ENCODE measurements at regions not wholly inside any gene's neighbourhood (a gene's known extent, or its start where the extent isn't known, plus 50 kb on each side); places are given as distances from the start of the nearest gene placed in this dataset.
A peak's percentile ranks its signal among the peaks of the same experiment; 100 is the strongest.

DNA sequence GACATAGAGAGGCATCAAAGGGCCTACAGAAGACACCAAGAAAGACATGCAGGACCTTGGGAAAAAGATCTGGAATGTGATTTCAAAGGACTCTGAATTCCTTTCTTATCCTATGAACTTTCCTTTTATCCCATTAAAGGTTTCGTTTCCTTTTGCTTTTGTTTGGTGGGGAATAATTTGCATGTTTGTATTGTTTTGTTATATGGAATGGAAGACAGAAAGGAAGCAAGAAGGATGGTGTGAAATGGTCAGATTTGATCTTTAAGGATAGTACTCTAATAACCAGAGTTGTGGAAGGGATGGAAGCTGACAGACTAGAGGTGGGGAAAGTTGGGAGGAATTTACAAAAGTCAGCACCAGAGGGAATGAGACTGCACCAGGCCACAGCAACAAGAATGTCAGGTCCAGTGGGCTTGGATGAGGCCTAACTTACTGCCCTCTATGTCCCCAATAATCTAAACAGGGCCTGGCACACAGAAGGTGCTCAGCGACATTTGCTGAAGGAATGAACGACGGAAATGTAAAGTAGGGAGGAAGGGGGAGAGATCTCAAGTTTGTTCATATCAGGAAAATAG, 173.7 kb downstream of the FOXA2 start:
- Histone ChIP-seq H2AFZ (ENCODE audit: control insufficient read depth, low read length) (no peak overlapping the region), H3K79me2 (ENCODE audit: control insufficient read depth, insufficient read depth, low read length) (no peaks in the 10 kb centered on the region), H3K4me3 (ENCODE audit: control insufficient read depth in 2 of 3, extremely low read depth in 1 of 3, insufficient read depth in 2 of 3, low read depth in 1 of 3, low read length in 3 of 3) (no peak overlapping the region), H3K9me1 (ENCODE audit: control insufficient read depth, extremely low read depth, insufficient read depth, low read length) (no peaks in the 10 kb centered on the region), H3K27me3 (ENCODE audit: control insufficient read depth, extremely low read depth, insufficient read depth, low read length) (no peaks in the 10 kb centered on the region), H3K27ac (ENCODE audit: control insufficient read depth, insufficient read depth, low read length) (no peak overlapping the region), H3K4me1 (ENCODE audit: control insufficient read depth, extremely low read depth, insufficient read depth, low read length) (peaks cover 6% of the 10 kb centered on the region), H4K20me1 (ENCODE audit: control insufficient read depth, extremely low read depth, insufficient read depth, low read length) (no peaks in the 10 kb centered on the region), H3K9me3 (ENCODE audit: control insufficient read depth, low read depth, low read length) (no peaks in the 10 kb centered on the region), H3K4me2 (ENCODE audit: control insufficient read depth, extremely low read depth, insufficient read depth, low read depth, low read length) (no peak overlapping the region), H3K36me3 (ENCODE audit: control insufficient read depth in 2 of 2, extremely low read depth in 1 of 2, insufficient read depth in 2 of 2, low read length in 2 of 2) (no peaks in the 10 kb centered on the region), H3K9ac (ENCODE audit: control insufficient read depth, extremely low read depth, insufficient read depth, low read length) (no peak overlapping the region)
- FAIRE-seq (no peak), DNase-seq (ENCODE audit: low read depth, low spot score) (no peak)
- TF ChIP-seq EZH2 (IDR thresholded peaks at IDR 0.05; ENCODE audit: low read length) = no peak
- dilution Hi-C loops (cut with MboI; ENCODE audit: extremely low pct_ligation_motif_present, low sequenced_read_pairs) = no loop called here

DNA sequence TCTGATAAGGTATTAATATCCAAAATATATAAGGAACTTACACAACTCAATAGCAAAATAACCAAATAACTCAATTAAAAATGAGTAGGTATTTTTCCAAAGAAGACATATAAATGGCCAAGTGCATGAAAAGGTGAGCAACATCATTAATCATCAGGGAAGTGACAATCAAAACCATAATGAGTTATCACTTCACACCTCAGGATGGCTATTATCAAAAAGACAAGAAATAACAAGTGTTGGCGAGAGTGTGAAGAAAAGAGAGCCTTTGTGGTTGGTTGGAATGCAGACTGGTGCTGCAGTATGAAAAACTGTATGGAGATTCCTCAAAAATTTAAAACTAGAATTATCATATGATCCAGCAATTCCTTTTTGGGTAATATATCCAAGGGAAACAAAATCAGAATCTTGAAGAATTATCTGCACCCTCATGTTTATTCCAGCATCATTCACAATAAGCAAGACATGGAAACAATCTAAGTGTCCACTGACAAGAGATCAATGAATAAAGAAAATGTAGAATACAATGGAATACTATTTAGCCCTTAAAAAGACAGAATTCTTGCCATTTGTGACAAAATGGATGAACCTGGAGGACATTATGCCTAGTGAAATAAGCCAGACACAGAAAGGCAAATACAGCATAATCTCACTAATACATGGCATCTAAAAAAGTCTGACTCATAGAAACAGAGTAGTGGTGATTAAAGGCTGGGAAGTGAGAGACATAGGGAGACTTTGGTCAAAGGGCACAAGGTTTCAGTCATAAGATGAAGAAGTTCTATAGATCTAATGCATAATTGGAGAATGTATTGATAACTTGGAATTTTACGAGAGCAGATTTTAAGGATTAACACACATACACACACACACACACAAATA, 175.6 kb downstream of the FOXA2 start:
- Histone ChIP-seq H3K4me3 (ENCODE audit: control insufficient read depth in 2 of 3, extremely low read depth in 1 of 3, insufficient read depth in 2 of 3, low read depth in 1 of 3, low read length in 3 of 3) (no peak overlapping the region), H3K27ac (ENCODE audit: control insufficient read depth, insufficient read depth, low read length) (no peak overlapping the region), H3K27me3 (ENCODE audit: control insufficient read depth, extremely low read depth, insufficient read depth, low read length) (no peaks in the 10 kb centered on the region), H3K9ac (ENCODE audit: control insufficient read depth, extremely low read depth, insufficient read depth, low read length) (no peak overlapping the region), H3K4me2 (ENCODE audit: control insufficient read depth, extremely low read depth, insufficient read depth, low read depth, low read length) (no peak overlapping the region), H3K79me2 (ENCODE audit: control insufficient read depth, insufficient read depth, low read length) (no peaks in the 10 kb centered on the region), H4K20me1 (ENCODE audit: control insufficient read depth, extremely low read depth, insufficient read depth, low read length) (no peaks in the 10 kb centered on the region), H3K9me1 (ENCODE audit: control insufficient read depth, extremely low read depth, insufficient read depth, low read length) (no peaks in the 10 kb centered on the region), H3K9me3 (ENCODE audit: control insufficient read depth, low read depth, low read length) (no peaks in the 10 kb centered on the region), H3K4me1 (ENCODE audit: control insufficient read depth, extremely low read depth, insufficient read depth, low read length) (peaks cover 18% of the 10 kb centered on the region), H2AFZ (ENCODE audit: control insufficient read depth, low read length) (no peak overlapping the region), H3K36me3 (ENCODE audit: control insufficient read depth in 2 of 2, extremely low read depth in 1 of 2, insufficient read depth in 2 of 2, low read length in 2 of 2) (no peaks in the 10 kb centered on the region)
- no peak for TF ChIP-seq EZH2 (IDR thresholded peaks at IDR 0.05; ENCODE audit: low read length)
- TF ChIP-seq, protein P1, sequence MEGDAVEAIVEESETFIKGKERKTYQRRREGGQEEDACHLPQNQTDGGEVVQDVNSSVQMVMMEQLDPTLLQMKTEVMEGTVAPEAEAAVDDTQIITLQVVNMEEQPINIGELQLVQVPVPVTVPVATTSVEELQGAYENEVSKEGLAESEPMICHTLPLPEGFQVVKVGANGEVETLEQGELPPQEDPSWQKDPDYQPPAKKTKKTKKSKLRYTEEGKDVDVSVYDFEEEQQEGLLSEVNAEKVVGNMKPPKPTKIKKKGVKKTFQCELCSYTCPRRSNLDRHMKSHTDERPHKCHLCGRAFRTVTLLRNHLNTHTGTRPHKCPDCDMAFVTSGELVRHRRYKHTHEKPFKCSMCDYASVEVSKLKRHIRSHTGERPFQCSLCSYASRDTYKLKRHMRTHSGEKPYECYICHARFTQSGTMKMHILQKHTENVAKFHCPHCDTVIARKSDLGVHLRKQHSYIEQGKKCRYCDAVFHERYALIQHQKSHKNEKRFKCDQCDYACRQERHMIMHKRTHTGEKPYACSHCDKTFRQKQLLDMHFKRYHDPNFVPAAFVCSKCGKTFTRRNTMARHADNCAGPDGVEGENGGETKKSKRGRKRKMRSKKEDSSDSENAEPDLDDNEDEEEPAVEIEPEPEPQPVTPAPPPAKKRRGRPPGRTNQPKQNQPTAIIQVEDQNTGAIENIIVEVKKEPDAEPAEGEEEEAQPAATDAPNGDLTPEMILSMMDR (optimal IDR thresholded peaks at IDR 0.05 in 1 of 3, IDR thresholded peaks at IDR 0.05 in 1 of 3, conservative IDR thresholded peaks at IDR 0.05 in 1 of 3; ENCODE audit: extremely low read depth in 1 of 3, insufficient read depth in 2 of 3, low read length in 3 of 3) = no peak
- peak; percentile 86 for FAIRE-seq
- peak; percentile 33 for DNase-seq (ENCODE audit: low read depth, low spot score)
- dilution Hi-C loops (cut with MboI; ENCODE audit: extremely low pct_ligation_motif_present, low sequenced_read_pairs) = no loop called here
